NB4 (cell line): ENCODE measurements at regions not wholly inside any gene's neighbourhood (a gene's known extent, or its start where the extent isn't known, plus 50 kb on each side); places are given as distances from the start of the nearest gene placed in this dataset.

ENCODE experiments used
- MYC ChIP-seq: IDR thresholded peaks from 2 replicates; pipeline ENCODE4 v1.6.1; 2011; ENCODE audit warnings: low read depth, low read length
- POLR2A ChIP-seq: IDR thresholded peaks from 2 replicates; pipeline ENCODE4 v1.6.1; 2011; ENCODE audit warnings: mild to moderate bottlenecking; ENCODE audit not compliant: insufficient read length; ENCODE audit errors: extremely low read depth
- TF ChIP-seq, protein P1 (sequence below): IDR thresholded peaks from one replicate; pipeline ENCODE4 v1.5.1; 2012; ENCODE audit warnings: low read depth, low read length
- TF ChIP-seq, protein P2 (sequence below): IDR thresholded peaks from 2 replicates; pipeline ENCODE4 v1.6.1; 2011; ENCODE audit warnings: low read depth, low read length

DNA sequence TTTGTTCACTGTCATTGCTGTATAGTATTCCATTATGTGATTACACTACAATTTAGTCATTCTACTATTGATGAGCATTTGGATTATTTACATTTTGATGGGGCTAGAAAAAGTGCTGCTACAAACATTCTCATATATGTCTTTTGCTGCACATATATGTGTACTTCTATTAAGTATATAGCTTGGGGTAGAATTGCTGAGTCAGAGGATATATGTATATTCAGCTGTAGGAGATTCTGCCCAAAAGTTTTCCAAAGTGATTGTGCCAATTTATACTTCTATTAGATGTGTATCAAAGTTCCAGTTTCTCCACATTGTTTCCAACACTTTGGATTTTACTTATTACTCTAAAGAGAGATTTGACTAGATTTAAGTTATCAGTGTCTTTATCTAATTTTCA lies 101.7 kb upstream of the UGP2 start:
- TF ChIP-seq POLR2A (no peak), MYC (no peak)
- TF ChIP-seq, protein P1, sequence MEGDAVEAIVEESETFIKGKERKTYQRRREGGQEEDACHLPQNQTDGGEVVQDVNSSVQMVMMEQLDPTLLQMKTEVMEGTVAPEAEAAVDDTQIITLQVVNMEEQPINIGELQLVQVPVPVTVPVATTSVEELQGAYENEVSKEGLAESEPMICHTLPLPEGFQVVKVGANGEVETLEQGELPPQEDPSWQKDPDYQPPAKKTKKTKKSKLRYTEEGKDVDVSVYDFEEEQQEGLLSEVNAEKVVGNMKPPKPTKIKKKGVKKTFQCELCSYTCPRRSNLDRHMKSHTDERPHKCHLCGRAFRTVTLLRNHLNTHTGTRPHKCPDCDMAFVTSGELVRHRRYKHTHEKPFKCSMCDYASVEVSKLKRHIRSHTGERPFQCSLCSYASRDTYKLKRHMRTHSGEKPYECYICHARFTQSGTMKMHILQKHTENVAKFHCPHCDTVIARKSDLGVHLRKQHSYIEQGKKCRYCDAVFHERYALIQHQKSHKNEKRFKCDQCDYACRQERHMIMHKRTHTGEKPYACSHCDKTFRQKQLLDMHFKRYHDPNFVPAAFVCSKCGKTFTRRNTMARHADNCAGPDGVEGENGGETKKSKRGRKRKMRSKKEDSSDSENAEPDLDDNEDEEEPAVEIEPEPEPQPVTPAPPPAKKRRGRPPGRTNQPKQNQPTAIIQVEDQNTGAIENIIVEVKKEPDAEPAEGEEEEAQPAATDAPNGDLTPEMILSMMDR = no peak
- TF ChIP-seq, protein P2, sequence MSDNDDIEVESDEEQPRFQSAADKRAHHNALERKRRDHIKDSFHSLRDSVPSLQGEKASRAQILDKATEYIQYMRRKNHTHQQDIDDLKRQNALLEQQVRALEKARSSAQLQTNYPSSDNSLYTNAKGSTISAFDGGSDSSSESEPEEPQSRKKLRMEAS = no peak
